ENCODE measurements at regions not wholly inside any gene's neighbourhood (a gene's known extent, or its start where the extent isn't known, plus 50 kb on each side); places are given as distances from the start of the nearest gene placed in this dataset.

GRCh38 chr16:14350626-14351025 lies 279.4 kb downstream of the PARN start:
- Histone ChIP-seq H3K27ac (no peak overlapping the region), H3K4me1 (peaks cover 21% of the 10 kb centered on the region), H3K9me3 (no peaks in the 10 kb centered on the region), H3K4me3 (no peak overlapping the region), H3K27me3 (no peaks in the 10 kb centered on the region), H3K36me3 (no peaks in the 10 kb centered on the region)
- TF ChIP-seq CTCF (IDR thresholded peaks at IDR 0.05) (no peak), POLR2AphosphoS5 (IDR thresholded peaks at IDR 0.05) (no peak), EP300 (IDR thresholded peaks at IDR 0.05) (no peak), POLR2A (IDR thresholded peaks at IDR 0.05) (no peak)
- no peak for DNase-seq (ENCODE audit: low spot score in 2 of 2)
- WGBS: 63% methylated on average over 8 of the region's 8 CpGs

GRCh38 chr16:14350081-14350480 lies 279.0 kb downstream of the MRTFB start:
- TF ChIP-seq EP300 (IDR thresholded peaks at IDR 0.05) (no peak), POLR2AphosphoS5 (IDR thresholded peaks at IDR 0.05) (no peak), POLR2A (IDR thresholded peaks at IDR 0.05) (no peak), CTCF (IDR thresholded peaks at IDR 0.05) (no peak)
- Histone ChIP-seq H3K4me3 (no peak overlapping the region), H3K9me3 (no peaks in the 10 kb centered on the region), H3K4me1 (peaks cover 17% of the 10 kb centered on the region), H3K36me3 (no peaks in the 10 kb centered on the region), H3K27ac (no peak overlapping the region), H3K27me3 (no peaks in the 10 kb centered on the region)
- no peak for DNase-seq (ENCODE audit: low spot score in 2 of 2)
- WGBS: 92% methylated on average over 8 of the region's 8 CpGs

- H3K36me3 ChIP-seq: no peaks in the 10 kb centered on the region
- H3K4me3 ChIP-seq: no peak overlapping the region
- DNase-seq (ENCODE audit: low spot score in 2 of 2): no peak
- TF ChIP-seq CTCF (IDR thresholded peaks at IDR 0.05): no peak
- no peak for TF ChIP-seq EP300 (IDR thresholded peaks at IDR 0.05)
- no peak for TF ChIP-seq POLR2AphosphoS5 (IDR thresholded peaks at IDR 0.05)
- TF ChIP-seq POLR2A (IDR thresholded peaks at IDR 0.05): no peak
- H3K9me3 ChIP-seq: no peaks in the 10 kb centered on the region
- H3K27me3 ChIP-seq: no peaks in the 10 kb centered on the region
- H3K4me1 ChIP-seq: peaks cover 9% of the 10 kb centered on the region
- WGBS: 33% methylated on average over 12 of the region's 12 CpGs
- H3K27ac ChIP-seq: no peak overlapping the region
Measured at GRCh38 chr16:14347706-14348105, 276.6 kb downstream of the MRTFB start.

GRCh38 chr16:14346278-14347142 lies 275.4 kb downstream of the MRTFB start:
- H3K4me1 ChIP-seq: peaks cover 9% of the 10 kb centered on the region
- 97% methylated on average over 9 of the region's 9 CpGs for WGBS
- H3K4me3 ChIP-seq: no peak overlapping the region
- TF ChIP-seq EP300 (IDR thresholded peaks at IDR 0.05) (no peak), POLR2A (IDR thresholded peaks at IDR 0.05) (no peak), POLR2AphosphoS5 (IDR thresholded peaks at IDR 0.05) (no peak), CTCF (IDR thresholded peaks at IDR 0.05) (no peak)
- DNase-seq (ENCODE audit: low spot score in 2 of 2): no peak
- H3K27ac ChIP-seq: no peak overlapping the region
- no peaks in the 10 kb centered on the region for H3K27me3 ChIP-seq
- no peaks in the 10 kb centered on the region for H3K36me3 ChIP-seq
- no peaks in the 10 kb centered on the region for H3K9me3 ChIP-seq

- Histone ChIP-seq H3K36me3 (no peaks in the 10 kb centered on the region), H3K4me3 (no peak overlapping the region), H3K27me3 (no peaks in the 10 kb centered on the region), H3K4me1 (peaks cover 9% of the 10 kb centered on the region), H3K9me3 (no peaks in the 10 kb centered on the region), H3K27ac (no peak overlapping the region)
- 91% methylated on average over 12 of the region's 19 CpGs for WGBS
- TF ChIP-seq CTCF (IDR thresholded peaks at IDR 0.05): no peak
- no peak for TF ChIP-seq POLR2AphosphoS5 (IDR thresholded peaks at IDR 0.05)
- DNase-seq (ENCODE audit: low spot score in 2 of 2): no peak
Measured at GRCh38 chr16:14345512-14346115, 274.5 kb downstream of the MRTFB start.

All from suprapubic skin (tissue), 4 donors.